Thyroid gland (tissue), 4 donors: ENCODE measurements at regions not wholly inside any gene's neighbourhood (a gene's known extent, or its start where the extent isn't known, plus 50 kb on each side); places are given as distances from the start of the nearest gene placed in this dataset.

Experiments used
- DNase-seq, 2 donors: peaks; one replicate each; pipeline ENCODE4 v3.0.0-alpha.2; 2019
- H3K27ac ChIP-seq, 3 donors: fragments of 200-600 bp; sonication (generic); 1 replicate in 2 of 3; 2 replicates in 1 of 3; pipeline ENCODE4 v1.5.1; 2016 to 2019; ENCODE audit warnings: mild to moderate bottlenecking in 1 of 3, moderate library complexity in 1 of 3
- H3K27me3 ChIP-seq: fragments of 200-600 bp; sonication (generic); one replicate; pipeline ENCODE4 v1.5.1; 2019
- H3K36me3 ChIP-seq, 2 donors: fragments of 200-600 bp; sonication (generic); one replicate each; pipeline ENCODE4 v1.5.1; 2016 to 2019
- H3K4me1 ChIP-seq, 2 donors: fragments of 200-600 bp; sonication (generic); one replicate each; pipeline ENCODE4 v1.5.1; 2017 to 2019
- H3K4me3 ChIP-seq, 3 donors: fragments of 200-600 bp; sonication (generic); replicated peaks in 1 of 3; 1 replicate in 2 of 3; 2 replicates in 1 of 3; pipeline ENCODE4 v1.5.1; 2016; ENCODE audit warnings: mild to moderate bottlenecking in 1 of 3
- H3K9me3 ChIP-seq: fragments of 200-600 bp; sonication (generic); one replicate; pipeline ENCODE4 v1.5.1; 2017
- POLR2A ChIP-seq, 2 donors: fragments of 450-650 bp; IDR thresholded peaks; one replicate each; pipeline ENCODE4 v1.6.1; 2017; ENCODE audit warnings: antibody characterized with exemption in 2 of 2, mild to moderate bottlenecking in 2 of 2, moderate library complexity in 1 of 2
- WGBS, 2 donors: methylation state at CpG; one replicate each; pipeline ENCODE4 v1.1.5; 2017; 5-methylcytosine and 5-hydroxymethylcytosine counted together
- intact Hi-C: fragments of 100-400 bp; cut with DNase I; formaldehyde crosslinking; loops from one replicate; pipeline ENCODE4 v1.15.1; 2023
- TF ChIP-seq, protein P1 (sequence below), 6 experiments: fragments of 200-600 bp in 3 of 6; fragments of 450-650 bp in 3 of 6; sonication (generic) in 3 of 6; IDR thresholded peaks; one replicate each; pipeline ENCODE4 v1.5.1; 2016 to 2019; ENCODE audit warnings: antibody characterized with exemption in 6 of 6, mild to moderate bottlenecking in 2 of 6, inconsistent platforms in 1 of 6, moderate library complexity in 1 of 6

GRCh38 chr10:85048644-85049043 lies 720.3 kb downstream of the CCSER2 start:
- no peak for DNase-seq
- Histone ChIP-seq H3K27me3 (no peaks in the 10 kb centered on the region), H3K9me3 (no peaks in the 10 kb centered on the region), H3K27ac (no peak overlapping the region), H3K4me1 (peaks cover 0 to 6% of the 10 kb centered on the region in 2 donors), H3K36me3 (no peaks in the 10 kb centered on the region), H3K4me3 (no peak overlapping the region)
- TF ChIP-seq POLR2A (IDR thresholded peaks at IDR 0.05): no peak
- TF ChIP-seq, protein P1, sequence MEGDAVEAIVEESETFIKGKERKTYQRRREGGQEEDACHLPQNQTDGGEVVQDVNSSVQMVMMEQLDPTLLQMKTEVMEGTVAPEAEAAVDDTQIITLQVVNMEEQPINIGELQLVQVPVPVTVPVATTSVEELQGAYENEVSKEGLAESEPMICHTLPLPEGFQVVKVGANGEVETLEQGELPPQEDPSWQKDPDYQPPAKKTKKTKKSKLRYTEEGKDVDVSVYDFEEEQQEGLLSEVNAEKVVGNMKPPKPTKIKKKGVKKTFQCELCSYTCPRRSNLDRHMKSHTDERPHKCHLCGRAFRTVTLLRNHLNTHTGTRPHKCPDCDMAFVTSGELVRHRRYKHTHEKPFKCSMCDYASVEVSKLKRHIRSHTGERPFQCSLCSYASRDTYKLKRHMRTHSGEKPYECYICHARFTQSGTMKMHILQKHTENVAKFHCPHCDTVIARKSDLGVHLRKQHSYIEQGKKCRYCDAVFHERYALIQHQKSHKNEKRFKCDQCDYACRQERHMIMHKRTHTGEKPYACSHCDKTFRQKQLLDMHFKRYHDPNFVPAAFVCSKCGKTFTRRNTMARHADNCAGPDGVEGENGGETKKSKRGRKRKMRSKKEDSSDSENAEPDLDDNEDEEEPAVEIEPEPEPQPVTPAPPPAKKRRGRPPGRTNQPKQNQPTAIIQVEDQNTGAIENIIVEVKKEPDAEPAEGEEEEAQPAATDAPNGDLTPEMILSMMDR (IDR thresholded peaks at IDR 0.05): no peak
- intact Hi-C loops: no loop called here
- WGBS, 2 donors: 80 to 84% methylated on average over 2 of the region's 2 CpGs

GRCh38 chr10:85060944-85061343 lies 732.6 kb downstream of the CCSER2 start:
- no peak overlapping the region for H3K27ac ChIP-seq
- intact Hi-C loops: no loop called here
- H3K27me3 ChIP-seq: no peaks in the 10 kb centered on the region
- no peaks in the 10 kb centered on the region for H3K36me3 ChIP-seq
- no peaks in the 10 kb centered on the region for H3K9me3 ChIP-seq
- no peak overlapping the region for H3K4me3 ChIP-seq
- no peaks in the 10 kb centered on the region for H3K4me1 ChIP-seq
- no peak for TF ChIP-seq POLR2A (IDR thresholded peaks at IDR 0.05)
- TF ChIP-seq, protein P1 (IDR thresholded peaks at IDR 0.05): no peak
- WGBS, 2 donors: 53 to 66% methylated on average over 2 of the region's 2 CpGs
- peak in 1 of 2 donors; percentile 6 for DNase-seq

GRCh38 chr10:85061401-85061800 lies 733.0 kb downstream of the CCSER2 start:
- Histone ChIP-seq H3K27me3 (no peaks in the 10 kb centered on the region), H3K4me3 (no peak overlapping the region), H3K36me3 (no peaks in the 10 kb centered on the region), H3K27ac (no peak overlapping the region), H3K9me3 (no peaks in the 10 kb centered on the region), H3K4me1 (no peaks in the 10 kb centered on the region)
- no peak for TF ChIP-seq POLR2A (IDR thresholded peaks at IDR 0.05)
- TF ChIP-seq, protein P1 (IDR thresholded peaks at IDR 0.05): no peak
- DNase-seq: no peak
- 84 to 88% methylated on average over 2 of the region's 2 CpGs for WGBS, 2 donors
- intact Hi-C loops: no loop called here

DNA sequence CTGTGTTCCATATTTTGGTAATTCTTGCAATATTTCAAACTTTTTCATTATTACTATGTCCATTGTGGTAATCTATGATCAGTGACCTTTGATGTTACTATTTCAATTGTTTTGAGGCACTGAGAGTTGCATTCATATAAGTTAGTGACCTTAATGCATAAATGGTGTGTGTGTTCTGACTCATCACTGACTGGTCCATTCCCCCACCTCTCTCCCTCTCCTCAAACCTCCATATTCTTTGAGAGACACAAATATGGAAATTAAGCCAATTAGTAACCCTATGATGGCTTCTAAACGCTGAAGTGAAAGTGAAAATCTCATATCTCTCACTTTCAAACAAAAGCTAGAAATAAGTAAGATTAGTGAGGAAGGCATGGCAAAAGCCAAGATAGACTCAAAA lies 739.6 kb downstream of the CCSER2 start:
- Histone ChIP-seq H3K9me3 (no peaks in the 10 kb centered on the region), H3K27ac (no peak overlapping the region), H3K27me3 (no peaks in the 10 kb centered on the region), H3K4me3 (no peak overlapping the region), H3K4me1 (no peaks in the 10 kb centered on the region), H3K36me3 (no peaks in the 10 kb centered on the region)
- TF ChIP-seq, protein P1 (IDR thresholded peaks at IDR 0.05): no peak
- no peak for TF ChIP-seq POLR2A (IDR thresholded peaks at IDR 0.05)
- WGBS, 2 donors: 80 to 88% methylated on average over 1 of the region's 1 CpG
- no peak for DNase-seq
- intact Hi-C loops: no loop called here

GRCh38 chr10:85080934-85081333 lies 752.5 kb downstream of the CCSER2 start:
- Histone ChIP-seq H3K36me3 (no peaks in the 10 kb centered on the region), H3K4me1 (no peaks in the 10 kb centered on the region), H3K27me3 (no peaks in the 10 kb centered on the region), H3K9me3 (no peaks in the 10 kb centered on the region), H3K27ac (no peak overlapping the region), H3K4me3 (no peak overlapping the region)
- no peak for TF ChIP-seq POLR2A (IDR thresholded peaks at IDR 0.05)
- TF ChIP-seq, protein P1 (IDR thresholded peaks at IDR 0.05): no peak
- no peak for DNase-seq
- intact Hi-C loops: no loop called here
- WGBS, 2 donors: 89 to 92% methylated on average over 2 of the region's 2 CpGs
